Activated CD8-positive, alpha-beta T cell treated with anti-CD3 and anti-CD28 coated beads for 36 hours (primary cell): ENCODE measurements at regions not wholly inside any gene's neighbourhood (a gene's known extent, or its start where the extent isn't known, plus 50 kb on each side); places are given as distances from the start of the nearest gene placed in this dataset.

Experiments
- ATAC-seq: fragments of 200-7000 bp; cut with Tn5 transposase; one replicate; pipeline ENCODE4 v1.10.0; 2021; ENCODE audit warnings: mild to moderate bottlenecking, moderate library complexity
- CTCF ChIA-PET: fragments of 350-600 bp; sonication (Branson Sonifier 250); formaldehyde crosslinking; loops from one replicate; lab custom pipeline; 2021; ENCODE audit warnings: antibody characterized with exemption; lab: Charles Lee
- POLR2A ChIA-PET: fragments of 350-600 bp; sonication (Branson Sonifier 250); formaldehyde crosslinking; loops from one replicate; lab custom pipeline; 2021; ENCODE audit warnings: antibody characterized with exemption; lab: Charles Lee
- DNase-seq: peaks from one replicate; pipeline ENCODE4 v3.0.0-alpha.2; 2020
- H3K27ac Mint-ChIP-seq: one replicate; pipeline ENCODE4 v1.8.0; 2021; ENCODE audit warnings: mild to moderate bottlenecking, mixed read lengths
- H3K27me3 Mint-ChIP-seq: one replicate; pipeline ENCODE4 v1.8.0; 2021; ENCODE audit warnings: mixed read lengths
- H3K36me3 Mint-ChIP-seq: one replicate; pipeline ENCODE4 v1.8.0; 2021; ENCODE audit warnings: low read depth, mixed read lengths
- H3K4me1 Mint-ChIP-seq: one replicate; pipeline ENCODE4 v1.8.0; 2021; ENCODE audit warnings: low read depth, mixed read lengths
- H3K4me3 Mint-ChIP-seq: one replicate; pipeline ENCODE4 v1.8.0; 2021; ENCODE audit warnings: mild to moderate bottlenecking, moderate library complexity, mixed read lengths
- H3K9me3 Mint-ChIP-seq: one replicate; pipeline ENCODE4 v1.8.0; 2021; ENCODE audit warnings: mixed read lengths
- CTCF ChIP-seq: fragments of 200-600 bp; IDR thresholded peaks from one replicate; pipeline ENCODE4 v1.8.0; 2022; ENCODE audit warnings: antibody characterized with exemption, mild to moderate bottlenecking
- intact Hi-C: fragments of 100-400 bp; cut with micrococcal nuclease; formaldehyde crosslinking; loops from one replicate; pipeline ENCODE4 v1.10.0; 2022

GRCh38 chr2:107615039-107615438 is 211.7 kb upstream of the RGPD4 start:
- TF ChIP-seq CTCF: no peak
- CTCF ChIA-PET: no interaction called here
- POLR2A ChIA-PET: no interaction called here
- no peak overlapping the region for H3K27ac Mint-ChIP-seq
- no peaks in the 10 kb centered on the region for H3K4me1 Mint-ChIP-seq
- ATAC-seq: no peak
- peaks cover 11% of the 10 kb centered on the region for H3K9me3 Mint-ChIP-seq
- no peaks in the 10 kb centered on the region for H3K27me3 Mint-ChIP-seq
- no peak for DNase-seq
- no peaks in the 10 kb centered on the region for H3K36me3 Mint-ChIP-seq
- intact Hi-C loops: no loop called here
- no peak overlapping the region for H3K4me3 Mint-ChIP-seq

GRCh38 chr2:107618769-107619168 is 207.9 kb upstream of the RGPD4 start:
- Mint-ChIP-seq H3K4me1 (no peaks in the 10 kb centered on the region), H3K27me3 (no peaks in the 10 kb centered on the region), H3K4me3 (no peak overlapping the region), H3K27ac (no peak overlapping the region), H3K9me3 (peaks cover 13% of the 10 kb centered on the region), H3K36me3 (no peaks in the 10 kb centered on the region)
- DNase-seq (no peak), ATAC-seq (no peak)
- POLR2A ChIA-PET: no interaction called here
- CTCF ChIA-PET: no interaction called here
- intact Hi-C loops: no loop called here
- TF ChIP-seq CTCF: no peak

- ChIA-PET CTCF (no interaction called here), POLR2A (no interaction called here)
- DNase-seq (no peak), ATAC-seq (no peak)
- no peak for TF ChIP-seq CTCF
- H3K27ac Mint-ChIP-seq: no peak overlapping the region
- no peaks in the 10 kb centered on the region for H3K27me3 Mint-ChIP-seq
- no peak overlapping the region for H3K4me3 Mint-ChIP-seq
- intact Hi-C loops: no loop called here
- H3K9me3 Mint-ChIP-seq: peaks cover 8% of the 10 kb centered on the region
- H3K4me1 Mint-ChIP-seq: no peaks in the 10 kb centered on the region
- no peaks in the 10 kb centered on the region for H3K36me3 Mint-ChIP-seq
These were observed 205.2 kb upstream of the RGPD4 start for GRCh38 chr2:107621186-107622165.

- CTCF ChIA-PET: no interaction called here
These were observed 203.9 kb upstream of the RGPD4 start for GRCh38 chr2:107622741-107623310.

More at GRCh38 chr2:107622741-107623310, 203.9 kb upstream of the RGPD4 start:
- POLR2A ChIA-PET: no interaction called here
- DNase-seq (no peak), ATAC-seq (no peak)
- Mint-ChIP-seq H3K27me3 (no peaks in the 10 kb centered on the region), H3K27ac (no peak overlapping the region), H3K36me3 (no peaks in the 10 kb centered on the region), H3K4me3 (no peak overlapping the region), H3K4me1 (no peaks in the 10 kb centered on the region), H3K9me3 (peaks cover 14% of the 10 kb centered on the region)
- intact Hi-C loops: no loop called here
- no peak for TF ChIP-seq CTCF
